HG03460 (cell line): ENCODE measurements at regions not wholly inside any gene's neighbourhood (a gene's known extent, or its start where the extent isn't known, plus 50 kb on each side); places are given as distances from the start of the nearest gene placed in this dataset.
"Not testable (repeated sequence)": the region's sequence is repeated elsewhere in the genome, so short reads cannot be mapped to it uniquely, and the experiment has no call there.

Experiments used
- ATAC-seq: cut with Tn5 transposase; IDR thresholded peaks from one replicate; pipeline ENCODE4 v1.9.1; 2021; ENCODE audit not compliant: unreplicated experiment

DNA sequence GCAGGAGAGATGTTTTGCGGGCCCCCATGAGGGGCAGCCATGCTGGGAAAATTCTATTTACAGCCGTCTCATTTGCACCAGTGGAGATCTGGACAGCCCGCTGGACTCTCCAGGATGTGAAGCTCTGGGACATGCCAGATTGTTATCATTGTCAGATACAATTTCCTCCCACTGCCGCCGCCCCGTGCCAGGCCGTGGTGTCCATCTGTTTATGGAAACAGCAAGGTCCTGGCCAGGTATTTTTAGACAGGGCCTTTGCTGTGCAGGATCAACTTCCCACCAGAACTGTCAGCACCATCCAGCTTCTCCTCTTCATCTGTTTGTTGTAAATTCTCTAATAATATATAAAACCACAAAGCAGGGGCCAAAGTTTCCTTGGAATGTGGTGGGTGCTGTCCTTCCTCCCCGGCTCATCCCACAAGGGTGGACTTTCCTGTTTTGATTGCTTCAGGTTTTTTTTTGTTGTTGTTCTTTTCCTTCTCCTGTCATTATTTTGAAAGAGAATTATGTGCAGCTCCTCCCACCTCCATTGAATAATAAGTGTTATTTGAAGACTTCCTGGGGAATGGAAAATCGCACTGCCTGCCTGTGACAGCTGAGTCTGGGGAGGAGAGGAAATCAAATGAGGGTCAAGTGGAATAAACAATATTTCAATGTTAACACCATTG, 398.1 kb downstream of the TNS1 start:
- ATAC-seq, result no peak

DNA sequence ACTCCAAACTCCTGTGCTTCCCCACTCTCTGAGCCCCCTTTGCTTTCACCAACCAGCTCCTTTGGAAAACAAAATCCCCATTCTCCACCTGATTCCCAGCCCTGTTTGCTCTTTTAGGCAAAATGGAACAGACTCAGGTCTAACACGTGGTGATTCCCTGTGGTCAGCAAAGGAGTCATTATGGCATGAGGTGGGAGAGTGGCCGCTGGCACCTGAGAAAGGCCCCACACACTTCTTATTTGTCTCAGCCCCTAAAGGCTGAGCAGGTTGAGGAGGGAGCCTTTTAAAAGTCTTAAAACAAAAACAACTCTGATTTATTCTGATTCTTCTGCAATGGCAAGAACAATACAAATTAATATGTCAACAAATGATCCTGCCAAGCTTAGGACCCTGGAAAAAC, 401.2 kb downstream of the TNS1 start:
- ATAC-seq, result no peak

GRCh38 chr2:217599906-217600305, 402.9 kb downstream of the TNS1 start:
- no peak for ATAC-seq

- ATAC-seq, result no peak
Measured at GRCh38 chr2:217597681-217598080, 405.1 kb downstream of the TNS1 start.

DNA sequence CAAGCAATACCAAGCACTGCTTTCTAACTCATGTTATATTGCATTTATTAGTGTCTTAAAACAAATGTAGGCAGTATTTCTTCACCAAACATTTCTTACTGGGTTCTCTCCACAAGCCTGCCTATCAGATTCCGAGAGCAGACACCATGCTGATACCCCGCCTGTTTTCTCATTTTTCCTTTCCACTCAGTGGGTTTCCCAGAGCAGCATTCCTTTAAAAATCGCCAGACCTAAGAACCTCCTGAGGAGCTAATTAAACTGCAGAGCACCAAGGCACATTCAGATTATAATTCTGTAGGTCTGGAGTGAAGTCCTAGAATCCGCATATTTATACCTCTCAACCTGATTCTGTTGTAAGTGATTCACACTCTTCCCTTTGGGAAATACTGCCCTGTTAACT, 405.6 kb downstream of the TNS1 start:
- ATAC-seq, result no peak

DNA sequence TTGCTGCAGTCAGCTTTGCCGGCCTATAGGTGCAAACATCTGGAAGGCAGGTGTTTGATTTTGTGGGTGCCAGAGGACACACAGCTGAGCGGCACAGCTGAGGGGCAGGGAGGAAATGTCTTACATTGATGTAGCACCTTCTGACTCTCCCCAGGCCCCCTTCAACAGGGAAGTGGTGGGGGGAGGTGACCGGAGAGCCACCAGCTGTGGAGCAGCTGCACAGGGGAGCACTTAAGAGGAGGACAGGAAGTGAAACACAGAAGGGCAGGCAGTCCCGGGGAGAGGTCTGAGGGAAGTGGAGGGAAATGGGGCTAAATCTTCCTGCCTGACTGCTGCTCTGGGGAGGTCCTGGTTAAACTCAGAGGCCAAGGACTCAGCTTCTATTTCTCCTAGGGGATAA, 409.1 kb downstream of the TNS1 start:
- no peak for ATAC-seq

DNA sequence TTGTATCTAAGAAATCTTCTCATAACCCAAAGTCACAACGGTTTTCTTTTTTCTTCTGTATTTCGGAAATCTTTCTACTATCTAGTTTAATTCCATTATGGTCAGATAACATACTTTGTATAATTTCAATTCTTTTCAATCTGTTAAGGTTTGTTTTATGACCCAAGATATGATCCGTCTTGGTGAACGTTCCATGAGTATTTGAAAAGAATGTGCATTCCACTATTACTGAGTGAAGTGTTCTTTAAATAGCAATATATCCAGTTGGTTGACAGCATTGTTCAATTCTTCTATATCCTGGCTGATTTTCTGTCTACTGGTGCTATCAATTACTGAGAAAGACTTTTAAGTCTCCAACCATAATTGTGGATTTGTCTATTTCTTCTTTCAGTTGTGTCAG, 414.5 kb downstream of the TNS1 start:
- ATAC-seq, result no peak

- no peak for ATAC-seq
Measured at GRCh38 chr2:217585362-217585761, 417.4 kb downstream of the TNS1 start.

DNA sequence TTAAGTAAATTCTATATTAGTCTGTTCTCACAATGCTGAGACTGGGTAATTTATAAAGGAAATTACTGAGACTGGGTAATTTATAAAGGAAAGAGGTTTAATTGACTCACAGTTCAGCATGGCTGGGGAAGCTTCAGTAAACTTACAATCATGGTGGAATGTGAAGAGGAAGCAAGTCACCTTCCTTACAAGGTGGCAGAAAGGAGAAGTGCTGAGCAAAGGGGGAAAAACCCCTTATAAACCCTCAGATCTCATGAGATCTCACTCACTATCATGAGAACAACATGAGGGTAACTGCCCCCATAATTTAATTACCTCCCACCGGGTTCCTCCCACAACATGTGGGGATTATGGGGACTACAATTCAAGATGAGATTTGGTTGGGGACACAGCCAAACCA, 422.4 kb downstream of the TNS1 start:
- ATAC-seq, result not testable (repeated sequence)

- no peak for ATAC-seq
Measured at GRCh38 chr2:217573571-217573970, 429.2 kb downstream of the TNS1 start.

DNA sequence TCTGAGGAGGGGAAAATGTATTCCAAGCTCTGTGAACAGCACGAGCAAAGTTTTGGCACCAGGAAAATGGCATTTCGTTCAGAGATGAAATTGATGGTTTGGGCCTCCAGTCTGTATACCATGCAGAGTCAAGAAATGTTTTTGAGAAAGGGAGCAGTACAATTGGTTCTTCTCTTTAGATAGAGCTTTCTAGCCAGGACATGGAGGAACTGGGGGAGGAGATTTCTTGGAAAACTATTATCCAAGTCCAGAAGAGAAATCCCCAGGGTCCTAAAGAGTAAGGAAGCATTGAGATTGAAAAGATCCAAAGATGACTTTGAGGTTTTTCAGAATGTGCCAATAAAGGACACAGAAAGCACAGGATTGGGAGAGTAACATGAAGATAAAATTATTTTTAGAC, 432.4 kb downstream of the TNS1 start:
- no peak for ATAC-seq

DNA sequence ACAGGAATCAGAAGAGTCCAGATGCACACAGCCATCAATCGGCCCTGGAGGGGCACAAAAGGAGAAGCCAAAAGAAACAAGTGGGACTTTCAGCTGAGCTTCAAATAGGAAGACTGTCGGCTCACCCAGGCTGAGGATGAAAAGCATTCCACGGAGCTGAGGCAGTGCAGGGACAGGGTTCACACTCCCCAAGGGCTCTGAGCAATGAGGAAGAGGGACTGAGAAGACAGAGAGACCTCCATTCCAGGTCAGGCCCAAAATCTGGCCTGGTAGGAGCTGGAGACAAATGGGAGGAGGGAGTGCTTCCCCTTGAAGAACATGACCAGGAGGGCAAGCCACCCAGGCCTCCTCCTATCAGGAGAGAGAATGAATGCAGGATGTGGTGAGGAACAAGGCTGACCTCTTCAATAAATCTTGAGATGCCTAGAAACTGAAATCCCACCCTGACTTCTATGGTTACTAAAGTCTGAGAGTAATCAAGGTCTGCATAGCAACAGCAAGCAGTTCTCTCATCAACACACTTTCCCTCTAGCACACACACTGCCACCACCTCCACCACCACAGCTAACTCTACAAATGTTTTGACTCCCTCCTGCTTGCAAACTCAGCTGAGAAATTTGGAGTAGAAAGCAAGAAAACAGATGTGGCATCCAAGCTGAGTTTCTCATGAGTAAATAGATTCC, 434.4 kb downstream of the TNS1 start:
- ATAC-seq, result no peak

GRCh38 chr2:217563565-217563964, 439.2 kb downstream of the TNS1 start:
- no peak for ATAC-seq

DNA sequence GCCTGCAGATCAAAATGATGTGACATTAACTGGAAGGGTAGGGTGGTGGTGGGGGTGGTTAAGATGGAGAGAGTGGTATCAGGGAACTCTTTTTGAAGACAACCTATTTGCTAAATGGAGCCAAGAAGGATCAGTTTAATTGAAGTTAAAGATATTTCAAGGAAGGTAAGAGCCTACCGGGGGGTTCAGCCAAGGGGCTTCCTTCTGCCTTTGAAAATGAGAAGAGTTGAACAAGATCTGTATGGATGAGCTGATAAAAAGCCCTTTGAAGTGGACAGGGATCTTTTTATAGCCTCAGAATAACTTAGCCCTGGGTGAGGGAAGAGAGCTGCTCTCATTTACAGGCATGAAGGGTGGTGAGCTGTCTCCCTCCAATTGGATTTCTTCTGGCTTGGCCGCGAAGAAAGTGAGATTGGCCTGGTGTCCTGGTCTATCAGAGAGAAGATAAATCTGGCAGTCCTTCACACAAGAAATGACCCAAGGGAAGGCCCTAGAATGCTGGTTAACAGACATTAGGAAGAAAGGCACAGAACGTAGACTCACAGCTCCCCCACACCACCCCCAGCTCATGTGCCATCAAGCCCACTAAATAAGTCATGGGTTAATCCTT, 439.8 kb downstream of the TNS1 start:
- ATAC-seq, result no peak

GRCh38 chr2:217559084-217559483, 443.7 kb downstream of the TNS1 start:
- no peak for ATAC-seq

DNA sequence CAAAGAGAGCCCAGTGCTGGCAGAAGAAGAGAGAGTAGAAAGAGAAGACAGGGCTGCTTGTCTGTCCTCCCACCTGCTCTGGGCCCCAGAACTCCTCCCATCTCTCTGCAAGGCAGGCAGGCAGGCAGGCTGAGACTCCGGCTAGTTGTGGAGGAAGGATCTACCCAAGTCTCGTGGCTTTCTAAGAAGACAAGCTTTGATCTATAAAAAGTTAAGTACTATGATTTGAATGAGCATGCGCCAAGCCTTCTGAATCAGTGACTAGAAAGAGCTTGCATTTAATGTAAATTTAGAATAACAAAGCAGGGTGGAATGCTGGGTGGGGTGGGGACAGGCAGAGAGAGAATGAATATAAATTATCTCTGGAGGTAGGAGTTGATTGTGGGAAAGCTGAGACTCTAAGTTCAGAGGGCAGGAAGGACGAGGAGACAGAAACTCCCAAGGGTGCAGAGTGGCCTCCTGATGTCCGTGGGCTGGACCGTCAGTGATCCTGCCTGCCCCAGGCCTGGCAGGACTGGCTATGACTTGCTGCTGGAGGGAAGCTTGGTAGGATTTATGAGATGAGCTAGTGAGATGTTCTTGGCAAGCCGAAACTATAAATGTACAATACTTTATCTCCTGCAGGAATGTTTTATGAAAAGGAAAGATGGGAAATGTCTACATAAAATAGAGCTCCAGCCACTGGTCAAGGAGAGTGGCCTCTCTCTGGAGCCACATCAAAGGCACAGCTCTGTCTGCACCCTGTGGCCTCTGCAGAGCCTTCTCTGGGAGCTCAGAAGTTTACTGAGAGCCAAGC, 447.5 kb downstream of the TNS1 start:
- ATAC-seq, result no peak

DNA sequence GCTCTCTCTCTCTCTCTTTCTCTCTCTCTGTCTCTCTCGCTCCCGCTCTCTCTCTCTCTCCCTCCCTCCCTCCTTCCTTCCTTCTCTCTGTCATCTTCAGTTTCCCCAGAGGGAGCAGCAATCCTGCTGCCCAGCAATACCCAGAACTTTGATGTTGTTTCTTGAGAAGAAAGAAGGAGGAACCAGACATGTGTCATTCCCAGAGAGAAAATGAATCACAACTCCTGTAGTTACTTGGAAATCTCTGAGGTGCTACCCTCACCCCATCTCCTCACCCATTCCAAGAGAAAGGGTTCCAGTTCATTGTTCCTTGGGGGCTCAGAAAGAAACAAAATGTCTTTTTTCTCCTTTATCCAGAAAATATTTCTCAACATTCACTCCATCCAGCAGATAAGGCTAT, 449.1 kb downstream of the TNS1 start:
- ATAC-seq, result no peak

GRCh38 chr2:217553202-217553601, 449.6 kb downstream of the TNS1 start:
- ATAC-seq, result no peak

GRCh38 chr2:217552081-217552480, 450.7 kb downstream of the TNS1 start:
- no peak for ATAC-seq

GRCh38 chr2:217551252-217551899, 451.4 kb downstream of the TNS1 start:
- ATAC-seq, result no peak

DNA sequence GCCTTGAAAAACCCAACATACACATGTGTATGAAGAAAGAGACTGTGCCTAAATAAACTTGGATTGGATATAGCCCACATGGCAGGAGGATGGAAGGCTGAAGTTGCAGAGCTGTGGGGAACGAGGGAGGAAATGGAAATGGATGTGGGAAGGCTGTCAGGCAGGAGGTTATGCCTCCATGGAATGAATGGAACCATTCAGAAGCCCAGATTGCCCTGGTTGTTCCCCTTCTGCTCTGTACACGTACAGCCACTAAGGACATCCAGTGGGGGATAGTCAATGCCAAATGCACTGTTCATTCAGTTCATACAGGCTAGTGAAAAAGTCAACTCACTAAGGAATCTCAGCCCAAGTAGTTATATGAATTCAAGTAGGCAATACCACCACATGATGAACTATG, 463.7 kb downstream of the TNS1 start:
- no peak for ATAC-seq
